ENCODE measurements at regions not wholly inside any gene's neighbourhood (a gene's known extent, or its start where the extent isn't known, plus 50 kb on each side); places are given as distances from the start of the nearest gene placed in this dataset.
A peak's percentile ranks its signal among the peaks of the same experiment; 100 is the strongest.

GRCh38 chr3:109973733-109974132 lies 636.4 kb upstream of the DPPA4 start:
- POLR2A ChIA-PET, result no interaction called here
- no TSS peak for BruUV-seq (replicated peaks)
- H3K9me1 ChIP-seq (ENCODE audit: control insufficient read depth, insufficient read depth, low read length), result no peaks in the 10 kb centered on the region
- H3K4me1 ChIP-seq (replicated peaks in 1 of 2; ENCODE audit: control insufficient read depth in 2 of 2, insufficient read depth in 2 of 2, low read length in 2 of 2), result no peaks in the 10 kb centered on the region
- H3K79me2 ChIP-seq (ENCODE audit: control insufficient read depth, insufficient read depth, low read length), result no peaks in the 10 kb centered on the region
- no peak for TF ChIP-seq PHB2 (IDR thresholded peaks at IDR 0.05; ENCODE audit: low read depth)
- TF ChIP-seq, protein P1, sequence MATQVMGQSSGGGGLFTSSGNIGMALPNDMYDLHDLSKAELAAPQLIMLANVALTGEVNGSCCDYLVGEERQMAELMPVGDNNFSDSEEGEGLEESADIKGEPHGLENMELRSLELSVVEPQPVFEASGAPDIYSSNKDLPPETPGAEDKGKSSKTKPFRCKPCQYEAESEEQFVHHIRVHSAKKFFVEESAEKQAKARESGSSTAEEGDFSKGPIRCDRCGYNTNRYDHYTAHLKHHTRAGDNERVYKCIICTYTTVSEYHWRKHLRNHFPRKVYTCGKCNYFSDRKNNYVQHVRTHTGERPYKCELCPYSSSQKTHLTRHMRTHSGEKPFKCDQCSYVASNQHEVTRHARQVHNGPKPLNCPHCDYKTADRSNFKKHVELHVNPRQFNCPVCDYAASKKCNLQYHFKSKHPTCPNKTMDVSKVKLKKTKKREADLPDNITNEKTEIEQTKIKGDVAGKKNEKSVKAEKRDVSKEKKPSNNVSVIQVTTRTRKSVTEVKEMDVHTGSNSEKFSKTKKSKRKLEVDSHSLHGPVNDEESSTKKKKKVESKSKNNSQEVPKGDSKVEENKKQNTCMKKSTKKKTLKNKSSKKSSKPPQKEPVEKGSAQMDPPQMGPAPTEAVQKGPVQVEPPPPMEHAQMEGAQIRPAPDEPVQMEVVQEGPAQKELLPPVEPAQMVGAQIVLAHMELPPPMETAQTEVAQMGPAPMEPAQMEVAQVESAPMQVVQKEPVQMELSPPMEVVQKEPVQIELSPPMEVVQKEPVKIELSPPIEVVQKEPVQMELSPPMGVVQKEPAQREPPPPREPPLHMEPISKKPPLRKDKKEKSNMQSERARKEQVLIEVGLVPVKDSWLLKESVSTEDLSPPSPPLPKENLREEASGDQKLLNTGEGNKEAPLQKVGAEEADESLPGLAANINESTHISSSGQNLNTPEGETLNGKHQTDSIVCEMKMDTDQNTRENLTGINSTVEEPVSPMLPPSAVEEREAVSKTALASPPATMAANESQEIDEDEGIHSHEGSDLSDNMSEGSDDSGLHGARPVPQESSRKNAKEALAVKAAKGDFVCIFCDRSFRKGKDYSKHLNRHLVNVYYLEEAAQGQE (IDR thresholded peaks at IDR 0.05; ENCODE audit: borderline replicate concordance), result peak; percentile 25; the same call in 1 of the 2 replicates
- TF ChIP-seq, protein P1 (CRISPR knock-in tag; IDR thresholded peaks at IDR 0.05; ENCODE audit: low read depth), result no peak
- TF ChIP-seq POLR3G (IDR thresholded peaks at IDR 0.05; ENCODE audit: extremely low read depth, insufficient read length, insufficient replicate concordance), result no peak
- H3K27me3 ChIP-seq (ENCODE audit: control insufficient read depth in 2 of 2, insufficient read depth in 2 of 2, low read length in 2 of 2), result no peaks in the 10 kb centered on the region
- no peaks in the 10 kb centered on the region for H3K36me3 ChIP-seq (ENCODE audit: control insufficient read depth, insufficient read depth, low read length)
- no peak overlapping the region for H3K9ac ChIP-seq (ENCODE audit: insufficient read depth in 1 of 2, low read depth in 2 of 2, low read length in 2 of 2)
- no peaks in the 10 kb centered on the region for H4K20me1 ChIP-seq (replicated peaks; ENCODE audit: control insufficient read depth, insufficient read depth, low read length)
- H3K27ac ChIP-seq (ENCODE audit: extremely low read depth, low read depth, low read length), result no peak overlapping the region
- H3K9me3 ChIP-seq (replicated peaks; ENCODE audit: control insufficient read depth, insufficient read depth, low read depth, low read length), result no peaks in the 10 kb centered on the region
- FAIRE-seq (no peak), DNase-seq (ENCODE audit: extremely low read depth in 1 of 4, low spot score in 3 of 4) (no peak), ATAC-seq (no peak)
- in situ Hi-C loops (cut with MboI) (no loop called here), intact Hi-C loops (cut with micrococcal nuclease) (no loop called here)
- no peak overlapping the region for H3K4me2 ChIP-seq (ENCODE audit: insufficient read depth, low read length)
- no peak overlapping the region for H3K4me3 ChIP-seq
- CTCF ChIA-PET (ENCODE audit: low intra/inter-chr PET ratio), result no interaction called here
- 2% methylated on average over 4 of the region's 4 CpGs for WGBS (ENCODE audit: insufficient coverage, low coverage, missing lambda C conversion rate)
- no peak overlapping the region for H2AFZ ChIP-seq (ENCODE audit: low read depth, low read length)

Measured in K562 (cell line).